ENCODE measurements at regions not wholly inside any gene's neighbourhood (a gene's known extent, or its start where the extent isn't known, plus 50 kb on each side); places are given as distances from the start of the nearest gene placed in this dataset.

DNA sequence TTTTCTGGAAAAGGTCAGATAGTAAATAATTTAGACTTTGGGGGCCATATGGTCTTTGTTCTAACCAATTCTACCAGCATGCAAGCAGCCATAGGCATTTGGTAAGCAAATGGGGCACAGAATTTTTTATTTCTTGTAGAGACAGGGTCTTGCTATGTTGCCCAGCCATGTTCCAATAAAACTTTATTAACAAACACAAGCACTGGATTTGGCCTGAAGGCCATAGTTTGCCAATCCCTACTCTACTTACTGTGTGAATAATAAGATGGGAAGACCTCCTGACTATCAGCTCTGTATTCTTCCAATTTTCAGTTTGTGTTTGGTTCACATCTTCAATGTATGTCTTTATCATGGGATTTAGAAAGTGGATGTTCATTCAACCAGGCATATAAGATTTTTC, 53.0 kb upstream of the SERP2 start:
- no peaks in the 10 kb centered on the region for H3K4me1 ChIP-seq (ENCODE audit: control insufficient read depth in 5 of 5, insufficient read depth in 5 of 5, low read length in 5 of 5)
- H3K27ac ChIP-seq (ENCODE audit: low read depth in 1 of 2, low read length in 1 of 2), result no peak overlapping the region
- no peak for ATAC-seq (ENCODE audit: insufficient read depth, low FRiP score)
- H3K9ac ChIP-seq (ENCODE audit: insufficient read depth in 1 of 2, low read length in 2 of 2), result no peak overlapping the region
- no peaks in the 10 kb centered on the region for H3K36me3 ChIP-seq (ENCODE audit: control insufficient read depth in 4 of 4, insufficient read depth in 4 of 4, low read length in 4 of 4)
- DNase-seq, result no peak
- no peak overlapping the region for H3K4me3 ChIP-seq
- peaks cover 0 to 2% (median 0%) of the 10 kb centered on the region in 3 donors for H3K27me3 ChIP-seq (ENCODE audit: control insufficient read depth in 3 of 3, insufficient read depth in 3 of 3, low read length in 2 of 3)
- no peaks in the 10 kb centered on the region for H3K9me3 ChIP-seq (ENCODE audit: control insufficient read depth in 4 of 4, insufficient read depth in 3 of 4, low read length in 3 of 4)
- TF ChIP-seq, protein P1, sequence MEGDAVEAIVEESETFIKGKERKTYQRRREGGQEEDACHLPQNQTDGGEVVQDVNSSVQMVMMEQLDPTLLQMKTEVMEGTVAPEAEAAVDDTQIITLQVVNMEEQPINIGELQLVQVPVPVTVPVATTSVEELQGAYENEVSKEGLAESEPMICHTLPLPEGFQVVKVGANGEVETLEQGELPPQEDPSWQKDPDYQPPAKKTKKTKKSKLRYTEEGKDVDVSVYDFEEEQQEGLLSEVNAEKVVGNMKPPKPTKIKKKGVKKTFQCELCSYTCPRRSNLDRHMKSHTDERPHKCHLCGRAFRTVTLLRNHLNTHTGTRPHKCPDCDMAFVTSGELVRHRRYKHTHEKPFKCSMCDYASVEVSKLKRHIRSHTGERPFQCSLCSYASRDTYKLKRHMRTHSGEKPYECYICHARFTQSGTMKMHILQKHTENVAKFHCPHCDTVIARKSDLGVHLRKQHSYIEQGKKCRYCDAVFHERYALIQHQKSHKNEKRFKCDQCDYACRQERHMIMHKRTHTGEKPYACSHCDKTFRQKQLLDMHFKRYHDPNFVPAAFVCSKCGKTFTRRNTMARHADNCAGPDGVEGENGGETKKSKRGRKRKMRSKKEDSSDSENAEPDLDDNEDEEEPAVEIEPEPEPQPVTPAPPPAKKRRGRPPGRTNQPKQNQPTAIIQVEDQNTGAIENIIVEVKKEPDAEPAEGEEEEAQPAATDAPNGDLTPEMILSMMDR (IDR thresholded peaks at IDR 0.05; ENCODE audit: control extremely low read depth, extremely low read depth), result no peak

DNA sequence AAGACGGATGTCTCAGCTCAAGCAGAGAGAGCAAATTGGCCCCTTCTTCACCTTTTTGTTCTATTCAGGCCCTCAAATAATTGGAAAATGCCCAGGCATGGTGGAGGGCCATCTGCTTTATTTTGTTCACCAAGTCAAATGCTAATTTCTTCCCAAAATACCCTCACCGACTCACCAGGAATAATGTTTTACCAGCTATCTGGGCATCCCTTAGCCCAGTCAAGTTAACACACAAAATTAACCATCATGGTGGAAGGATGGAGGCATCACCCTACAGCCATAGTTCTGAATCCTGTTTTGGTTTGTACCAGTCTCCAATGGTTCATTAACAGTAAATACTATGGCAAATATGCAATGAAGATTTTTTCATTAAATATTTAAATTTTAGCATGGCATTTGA, 51.7 kb upstream of the SERP2 start:
- TF ChIP-seq, protein P1 (IDR thresholded peaks at IDR 0.05; ENCODE audit: control extremely low read depth, extremely low read depth), result no peak
- 94 to 97% methylated on average over 2 of the region's 2 CpGs for WGBS, 2 donors
- H3K4me3 ChIP-seq, result no peak overlapping the region
- H3K36me3 ChIP-seq (ENCODE audit: control insufficient read depth in 4 of 4, insufficient read depth in 4 of 4, low read length in 4 of 4), result no peaks in the 10 kb centered on the region
- H3K9me3 ChIP-seq (ENCODE audit: control insufficient read depth in 4 of 4, insufficient read depth in 3 of 4, low read length in 3 of 4), result no peaks in the 10 kb centered on the region
- H3K27me3 ChIP-seq (ENCODE audit: control insufficient read depth in 3 of 3, insufficient read depth in 3 of 3, low read length in 2 of 3), result peaks cover 0 to 2% (median 0%) of the 10 kb centered on the region in 3 donors
- DNase-seq (no peak), ATAC-seq (ENCODE audit: insufficient read depth, low FRiP score) (no peak)
- no peak overlapping the region for H3K9ac ChIP-seq (ENCODE audit: insufficient read depth in 1 of 2, low read length in 2 of 2)
- no peaks in the 10 kb centered on the region for H3K4me1 ChIP-seq (ENCODE audit: control insufficient read depth in 5 of 5, insufficient read depth in 5 of 5, low read length in 5 of 5)
- no peak overlapping the region for H3K27ac ChIP-seq (ENCODE audit: low read depth in 1 of 2, low read length in 1 of 2)

DNA sequence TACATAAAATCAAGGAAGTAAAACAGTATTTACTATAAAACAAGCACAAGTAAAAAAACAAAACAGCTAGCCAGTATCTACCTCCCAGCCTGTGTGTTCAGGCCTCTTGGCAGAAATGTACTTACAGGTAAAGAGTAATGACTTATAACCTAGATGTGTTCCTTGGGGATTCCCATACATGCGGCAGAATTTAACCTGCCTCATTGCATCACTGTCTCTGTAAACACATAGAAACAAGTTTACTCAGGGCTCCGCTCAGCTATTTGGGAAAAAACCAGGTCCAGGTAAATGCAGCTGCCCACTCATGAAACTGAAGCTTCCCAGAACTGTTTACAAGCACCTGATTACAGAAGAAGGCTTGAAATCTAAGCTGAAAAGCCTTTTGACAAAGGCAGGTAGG, 50.7 kb upstream of the SERP2 start:
- Histone ChIP-seq H3K9ac (ENCODE audit: insufficient read depth in 1 of 2, low read length in 2 of 2) (no peak overlapping the region), H3K4me3 (no peak overlapping the region), H3K27me3 (ENCODE audit: control insufficient read depth in 3 of 3, insufficient read depth in 3 of 3, low read length in 2 of 3) (peaks cover 0 to 2% (median 0%) of the 10 kb centered on the region in 3 donors), H3K27ac (ENCODE audit: low read depth in 1 of 2, low read length in 1 of 2) (no peak overlapping the region), H3K9me3 (ENCODE audit: control insufficient read depth in 4 of 4, insufficient read depth in 3 of 4, low read length in 3 of 4) (no peaks in the 10 kb centered on the region), H3K36me3 (ENCODE audit: control insufficient read depth in 4 of 4, insufficient read depth in 4 of 4, low read length in 4 of 4) (no peaks in the 10 kb centered on the region), H3K4me1 (ENCODE audit: control insufficient read depth in 5 of 5, insufficient read depth in 5 of 5, low read length in 5 of 5) (no peaks in the 10 kb centered on the region)
- TF ChIP-seq, protein P1 (IDR thresholded peaks at IDR 0.05; ENCODE audit: control extremely low read depth, extremely low read depth), result no peak
- WGBS, 2 donors, result 69 to 90% methylated on average over 2 of the region's 2 CpGs
- ATAC-seq (ENCODE audit: insufficient read depth, low FRiP score) (no peak), DNase-seq (no peak)

DNA sequence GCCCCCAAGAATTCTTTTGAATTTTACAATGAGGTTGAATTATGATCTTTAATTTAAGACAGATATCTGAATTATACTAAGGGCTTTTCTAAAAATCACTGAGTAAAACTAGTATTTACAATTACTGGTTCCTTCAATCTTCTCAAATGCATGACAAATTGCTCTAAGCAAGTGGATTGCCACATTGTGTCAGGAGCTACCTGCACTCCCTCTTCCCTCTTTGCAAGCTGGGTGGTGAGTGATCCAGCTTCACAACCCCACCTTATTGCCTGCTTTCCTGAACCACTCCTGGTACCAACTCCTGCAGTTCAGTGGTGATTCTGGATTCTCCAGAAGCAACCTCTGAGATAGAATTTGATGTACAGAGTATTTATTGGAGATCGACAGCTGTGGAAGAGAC, 49.9 kb upstream of the SERP2 start:
- ATAC-seq (ENCODE audit: insufficient read depth, low FRiP score) (no peak), DNase-seq (no peak)
- Histone ChIP-seq H3K4me1 (ENCODE audit: control insufficient read depth in 5 of 5, insufficient read depth in 5 of 5, low read length in 5 of 5) (no peaks in the 10 kb centered on the region), H3K27ac (ENCODE audit: low read depth in 1 of 2, low read length in 1 of 2) (no peak overlapping the region), H3K36me3 (ENCODE audit: control insufficient read depth in 4 of 4, insufficient read depth in 4 of 4, low read length in 4 of 4) (no peaks in the 10 kb centered on the region), H3K27me3 (ENCODE audit: control insufficient read depth in 3 of 3, insufficient read depth in 3 of 3, low read length in 2 of 3) (peaks cover 0 to 2% (median 0%) of the 10 kb centered on the region in 3 donors), H3K9me3 (ENCODE audit: control insufficient read depth in 4 of 4, insufficient read depth in 3 of 4, low read length in 3 of 4) (no peaks in the 10 kb centered on the region), H3K4me3 (no peak overlapping the region), H3K9ac (ENCODE audit: insufficient read depth in 1 of 2, low read length in 2 of 2) (no peak overlapping the region)
- WGBS, 2 donors, result 92 to 96% methylated on average over 1 of the region's 1 CpG
- TF ChIP-seq, protein P1 (IDR thresholded peaks at IDR 0.05; ENCODE audit: control extremely low read depth, extremely low read depth), result no peak
